ENCODE measurements at regions not wholly inside any gene's neighbourhood (a gene's known extent, or its start where the extent isn't known, plus 50 kb on each side); places are given as distances from the start of the nearest gene placed in this dataset.

DNA sequence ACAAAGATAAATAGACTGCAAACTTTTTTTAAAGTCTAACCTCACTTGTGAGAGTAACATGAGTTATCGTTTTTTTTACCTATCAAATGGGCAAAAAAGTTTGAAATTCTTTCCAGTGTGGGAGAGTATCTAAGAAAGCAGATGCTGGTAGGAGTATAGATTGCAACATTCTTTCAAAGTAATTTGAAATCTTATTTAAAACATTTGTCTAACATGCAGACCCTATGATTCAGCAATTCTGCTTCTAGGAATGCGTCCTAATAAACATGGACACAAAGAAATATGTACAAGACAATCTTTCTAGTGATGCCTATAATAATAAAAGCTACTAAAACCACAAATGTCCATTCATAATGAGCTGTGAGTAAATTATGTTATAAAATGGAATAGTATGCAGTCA is 110.4 kb upstream of the TMCC3 start:
- no peak for DNase-seq (ENCODE audit: low read depth in 4 of 4, low spot score in 2 of 4)

DNA sequence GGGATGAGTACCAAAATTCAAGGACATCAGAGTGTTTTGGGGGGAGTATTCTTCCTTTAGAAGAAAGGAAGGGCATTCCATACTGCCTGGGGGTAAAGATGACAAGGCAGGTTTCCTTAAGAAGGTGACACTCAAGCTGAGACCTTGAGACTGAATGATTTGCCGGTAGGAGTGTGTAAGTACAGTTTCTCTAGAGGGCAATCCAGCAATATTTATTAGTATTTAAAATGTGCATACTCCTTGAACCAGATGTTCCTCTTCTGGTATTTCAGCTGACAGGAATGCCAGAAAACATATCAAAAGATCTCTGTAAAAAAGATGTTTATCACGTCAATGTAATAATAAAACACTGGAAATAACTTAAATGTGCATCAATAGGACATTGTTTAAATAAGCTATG is 106.4 kb upstream of the TMCC3 start:
- DNase-seq (ENCODE audit: low read depth in 4 of 4, low spot score in 2 of 4): no peak

DNA sequence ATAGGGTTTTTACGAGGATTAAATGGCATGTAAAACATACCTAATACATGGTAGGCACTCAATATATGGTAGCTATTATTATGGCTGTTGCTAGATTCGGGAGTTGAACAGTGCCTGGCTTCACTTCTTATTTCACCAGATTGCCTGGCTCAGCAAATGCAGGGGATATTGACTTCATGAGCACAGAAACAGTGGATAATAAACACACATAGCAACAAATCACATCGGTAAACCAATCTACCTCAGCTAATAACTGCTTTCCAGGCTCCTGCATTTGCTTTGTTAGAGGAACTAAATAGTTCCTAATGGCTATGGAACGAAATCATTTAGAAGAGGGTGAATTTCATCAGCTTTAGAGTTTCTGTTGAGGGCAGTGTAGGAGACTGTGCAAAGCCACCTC is 105.2 kb upstream of the TMCC3 start:
- DNase-seq (ENCODE audit: low read depth in 4 of 4, low spot score in 2 of 4): no peak

DNA sequence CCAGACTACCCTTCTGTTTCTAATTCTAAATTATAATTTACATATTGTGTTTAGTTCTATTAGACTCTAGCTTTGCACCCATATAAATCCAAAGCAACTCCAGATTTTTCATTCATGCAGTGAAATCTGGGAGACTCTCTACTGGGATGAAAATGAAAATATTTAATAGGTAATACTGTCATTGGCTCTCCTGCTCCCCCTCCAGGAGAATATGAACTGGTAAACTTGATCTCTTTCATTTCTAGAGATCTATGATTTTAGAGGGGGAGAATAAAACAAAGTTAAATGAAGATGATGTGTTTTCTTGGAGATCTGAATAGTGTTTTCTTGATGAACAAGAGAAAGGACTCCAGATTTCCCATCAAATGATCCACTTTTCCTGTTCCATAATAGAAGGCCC is 104.3 kb upstream of the TMCC3 start:
- no peak for DNase-seq (ENCODE audit: low read depth in 4 of 4, low spot score in 2 of 4)

DNA sequence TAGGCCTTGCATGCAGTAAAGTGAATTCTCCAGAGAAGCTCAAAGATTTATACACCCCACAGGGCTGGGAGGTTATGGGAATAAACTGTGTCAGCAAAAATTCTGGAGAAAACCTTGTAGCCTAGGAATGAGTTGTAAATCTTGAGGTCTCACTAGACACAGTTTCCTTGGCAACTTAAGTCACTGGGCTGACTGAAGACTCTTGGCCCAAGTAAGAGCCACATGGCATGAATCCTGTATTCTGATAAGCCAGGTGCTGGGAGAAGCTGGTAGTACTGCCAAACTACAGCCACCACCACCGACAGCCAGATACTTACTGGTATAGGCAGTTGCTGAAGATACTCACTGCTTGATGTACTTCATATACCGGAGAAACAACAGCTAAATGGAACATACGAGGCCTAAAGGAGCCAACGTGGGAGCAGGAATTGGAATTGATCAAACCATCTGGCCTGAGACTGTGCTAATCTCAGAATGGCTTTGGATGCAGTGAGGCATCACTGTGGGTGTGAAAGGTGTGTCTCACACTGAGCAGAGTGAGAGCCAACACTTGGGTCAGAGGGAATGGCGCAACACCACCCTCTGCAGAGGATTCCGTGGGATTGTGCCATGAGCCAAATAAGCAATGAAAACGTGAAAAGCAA is 102.8 kb upstream of the TMCC3 start:
- no peak for DNase-seq (ENCODE audit: low read depth in 4 of 4, low spot score in 2 of 4)

DNA sequence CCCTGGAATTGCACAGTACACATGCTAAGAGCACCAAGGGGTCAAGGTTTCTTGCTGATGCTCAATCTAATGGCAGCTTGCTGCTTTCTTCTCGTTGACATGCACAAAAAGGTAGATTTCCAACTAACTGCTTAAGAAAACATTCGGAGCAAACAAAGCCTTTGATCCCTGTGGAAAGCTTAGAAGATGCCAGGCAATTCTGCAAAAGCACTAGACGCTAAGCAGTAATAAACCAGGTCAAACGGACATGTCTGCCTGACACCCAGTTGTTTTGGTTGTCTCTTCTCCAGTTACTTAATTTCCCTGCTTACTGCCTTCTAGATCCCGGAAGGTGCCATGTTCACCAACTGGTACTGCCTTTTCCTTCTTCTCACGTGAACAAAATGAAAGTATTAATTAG is 100.5 kb upstream of the TMCC3 start:
- DNase-seq (ENCODE audit: low read depth in 4 of 4, low spot score in 2 of 4): peak in 1 of 4 donors; percentile 26

DNA sequence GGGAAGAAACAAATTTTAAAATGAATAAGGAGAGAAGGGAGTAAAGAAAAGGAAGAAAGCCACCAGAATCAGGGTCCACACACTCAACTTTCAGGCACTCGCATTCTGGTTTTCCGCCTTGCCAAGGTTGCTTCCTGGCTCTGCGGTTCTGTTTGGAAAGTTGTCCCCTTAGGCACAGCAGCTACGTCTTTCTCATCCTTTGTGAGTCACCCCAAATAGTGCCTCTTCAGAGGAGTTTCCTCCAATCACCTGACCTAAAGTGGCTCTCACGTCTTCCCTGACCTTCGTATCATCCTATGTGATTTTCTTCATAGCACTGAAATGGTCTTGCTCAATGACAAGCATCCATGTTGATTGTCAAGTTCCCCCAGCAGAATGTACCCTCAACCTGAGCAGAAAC is 99.5 kb upstream of the TMCC3 start:
- DNase-seq (ENCODE audit: low read depth in 4 of 4, low spot score in 2 of 4): no peak

DNA sequence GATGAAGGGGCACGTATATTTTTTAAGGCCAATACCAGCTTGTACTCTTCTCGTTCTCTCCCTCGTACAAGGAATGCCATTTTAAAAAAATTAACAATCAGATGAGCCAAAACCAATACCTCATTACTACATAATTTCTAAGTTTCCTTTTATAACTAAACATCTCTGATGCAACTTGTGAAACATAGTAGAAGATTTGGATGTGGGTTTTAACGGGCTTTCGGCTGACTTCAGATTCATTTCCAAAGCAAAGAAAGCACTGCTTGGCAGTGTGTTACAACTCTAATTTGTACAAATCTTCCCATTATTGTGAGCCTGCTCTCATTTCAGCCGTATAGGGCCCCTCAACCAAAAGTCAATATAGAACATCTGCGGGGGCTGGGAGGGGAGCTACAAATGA is 99.1 kb upstream of the TMCC3 start:
- no peak for DNase-seq (ENCODE audit: low read depth in 4 of 4, low spot score in 2 of 4)

DNA sequence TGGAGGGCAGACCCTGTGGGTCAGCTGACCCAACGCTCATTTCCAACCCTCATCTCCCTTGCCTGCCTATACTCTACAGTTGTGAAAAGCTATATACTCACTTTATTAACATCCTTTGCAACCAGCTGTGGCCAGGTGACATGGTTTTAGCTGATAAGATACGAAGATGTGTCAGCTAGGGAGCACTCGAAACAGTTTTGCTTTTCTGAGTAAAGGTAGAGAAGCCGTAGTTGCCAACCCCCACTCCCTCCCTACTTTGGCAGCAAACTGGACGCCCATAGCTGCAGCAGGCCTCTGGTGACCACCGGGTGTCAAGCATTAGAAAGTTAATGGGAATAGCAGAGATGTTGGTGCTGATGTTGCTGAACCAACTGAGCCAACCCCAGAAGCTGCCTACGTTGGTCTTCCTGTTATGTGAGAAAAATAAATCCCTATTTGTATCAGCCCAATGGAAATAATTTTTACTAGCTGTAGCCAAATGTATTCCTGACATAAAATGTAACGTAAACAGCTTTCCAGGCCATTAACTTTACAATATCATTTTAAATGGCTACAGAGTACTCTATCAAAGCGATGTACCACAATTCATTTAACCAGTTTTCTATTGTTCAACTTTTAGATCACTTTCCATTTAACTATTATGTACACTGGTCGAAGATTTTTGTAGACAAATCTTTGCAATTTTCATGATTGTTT is 98.5 kb upstream of the TMCC3 start:
- no peak for DNase-seq (ENCODE audit: low read depth in 4 of 4, low spot score in 2 of 4)

DNA sequence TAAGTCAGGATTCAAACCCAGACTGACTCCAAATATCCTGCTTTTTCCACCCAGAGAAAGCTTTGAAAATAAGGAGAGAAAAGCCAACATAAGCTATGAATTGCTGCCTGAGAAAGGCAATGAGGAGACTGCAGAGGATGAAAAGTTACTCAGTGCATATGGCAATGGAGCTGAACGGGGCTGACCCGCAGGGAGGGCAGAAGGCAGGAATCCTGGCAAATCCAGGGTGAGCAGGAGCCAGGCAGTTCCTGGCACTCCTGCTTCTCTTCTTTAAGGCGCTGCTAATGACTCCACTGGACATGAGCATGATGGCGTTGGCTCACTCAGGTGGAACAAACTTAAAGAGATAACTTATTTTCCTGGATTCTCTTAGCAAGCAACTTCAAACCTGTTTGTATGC is 95.2 kb upstream of the TMCC3 start:
- no peak for DNase-seq (ENCODE audit: low read depth in 4 of 4, low spot score in 2 of 4)

DNA sequence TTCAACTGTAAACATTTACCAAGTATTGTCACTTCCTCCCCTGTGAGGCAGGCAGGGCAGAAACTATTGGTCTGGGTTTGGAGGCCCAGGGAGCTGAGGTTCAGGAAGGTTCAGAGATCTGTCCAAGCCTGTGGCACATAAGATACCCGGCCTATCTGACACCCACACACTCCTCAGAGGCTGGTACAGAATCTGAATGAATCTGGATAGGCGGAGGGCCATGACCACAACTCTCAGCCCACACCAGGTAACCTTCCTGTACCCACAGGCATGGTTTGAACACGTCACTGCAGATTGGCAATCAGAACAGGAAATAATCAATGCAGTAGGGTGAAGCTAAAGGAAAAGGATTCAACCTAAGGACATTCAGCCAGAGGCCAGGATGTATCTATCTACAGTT is 92.8 kb upstream of the TMCC3 start:
- DNase-seq (ENCODE audit: low read depth in 4 of 4, low spot score in 2 of 4): no peak

DNA sequence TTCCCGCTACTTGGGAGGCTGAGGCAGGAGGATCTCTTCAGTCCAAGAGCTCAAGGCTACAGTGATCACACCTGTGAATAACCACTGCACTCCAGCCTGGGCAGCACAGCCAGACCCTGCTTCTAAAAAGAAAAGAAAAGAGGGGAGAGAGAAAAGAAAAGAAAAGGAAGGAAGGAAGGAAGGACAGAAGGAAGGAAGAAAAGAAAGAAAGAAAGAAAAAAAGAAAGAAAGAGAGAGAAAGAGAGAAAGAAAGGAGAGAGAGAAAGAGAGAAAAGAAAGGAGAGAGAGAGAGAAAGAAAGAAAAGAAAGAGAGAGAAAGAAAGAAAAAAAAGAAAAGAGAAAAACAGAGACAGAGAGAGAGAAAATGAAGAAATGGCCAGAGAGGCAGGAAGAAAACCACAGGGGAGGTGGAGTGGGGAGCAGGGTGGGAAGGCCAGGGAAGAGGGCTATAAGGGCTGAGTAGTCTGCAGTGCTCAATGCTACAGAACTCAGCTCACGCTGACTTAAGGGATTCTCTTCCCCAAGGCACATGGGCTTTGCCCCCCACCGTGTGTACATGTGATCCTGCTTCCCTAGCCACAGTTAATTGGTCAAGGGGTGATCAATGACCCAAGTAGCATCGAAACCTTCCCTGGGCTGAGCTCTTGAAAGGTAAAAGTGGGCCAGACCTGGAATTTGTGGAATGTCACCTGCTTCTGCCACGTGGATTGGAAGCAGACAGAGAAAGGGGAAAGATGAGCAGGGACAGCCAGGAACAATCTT is 90.4 kb upstream of the TMCC3 start:
- DNase-seq (ENCODE audit: low read depth in 4 of 4, low spot score in 2 of 4): no peak

DNA sequence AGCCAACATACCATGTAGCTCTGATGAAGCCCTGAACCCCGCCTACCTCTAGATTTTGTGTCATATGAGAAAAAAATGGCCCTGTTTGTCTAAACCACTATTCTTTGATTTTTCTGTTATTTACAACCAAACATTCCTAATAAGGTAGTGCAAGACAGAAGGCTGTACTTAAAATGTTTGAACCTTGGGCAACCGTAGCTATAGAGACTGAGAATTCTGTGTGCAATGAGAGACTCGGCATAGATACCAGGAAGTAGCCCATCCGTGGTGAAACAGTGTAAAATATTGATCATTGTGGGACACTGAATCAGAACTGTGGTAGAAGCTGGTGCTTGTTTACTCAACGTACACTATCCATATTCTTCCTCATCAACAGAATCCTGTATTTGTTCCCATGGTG is 86.5 kb upstream of the TMCC3 start:
- no peak for DNase-seq (ENCODE audit: low read depth in 4 of 4, low spot score in 2 of 4)

DNA sequence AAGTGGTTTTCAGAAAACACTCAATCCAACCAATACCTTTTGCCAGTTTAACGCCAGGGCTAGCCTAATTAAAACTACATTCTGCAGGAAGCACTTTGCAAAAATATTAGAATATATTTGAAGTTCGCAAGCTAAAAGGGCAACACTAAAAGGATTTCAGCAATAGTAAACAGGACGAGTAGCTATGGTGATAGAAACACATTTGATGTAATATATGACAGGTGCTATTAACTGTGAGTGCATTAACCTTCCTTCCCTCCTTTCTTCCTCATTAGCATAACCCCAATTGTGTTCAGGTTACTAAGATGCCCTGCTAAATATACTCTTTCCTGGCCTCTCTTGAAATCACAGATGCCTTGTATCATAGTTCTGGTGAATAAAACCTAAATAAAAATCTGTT is 85.6 kb upstream of the TMCC3 start:
- DNase-seq (ENCODE audit: low read depth in 4 of 4, low spot score in 2 of 4): no peak

DNA sequence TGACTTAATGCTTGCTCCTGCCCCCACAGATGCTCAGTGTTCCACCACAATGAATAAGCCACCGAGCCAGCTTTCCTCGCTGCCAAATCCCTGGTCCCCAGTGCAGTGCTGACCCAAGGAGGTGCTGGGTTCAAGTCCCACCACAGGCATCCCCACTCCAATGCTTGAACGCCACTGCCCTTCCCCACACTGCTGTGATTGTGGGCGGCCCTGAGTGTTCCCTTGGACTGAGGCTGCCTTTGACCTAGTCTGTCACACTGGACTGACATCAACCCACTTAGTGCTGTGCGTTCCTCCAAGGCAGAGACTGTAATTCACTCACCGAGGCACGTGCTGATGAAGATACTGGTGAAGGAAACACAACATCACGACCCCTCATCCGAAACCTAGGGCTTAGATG is 83.4 kb upstream of the TMCC3 start:
- no peak for DNase-seq (ENCODE audit: low read depth in 4 of 4, low spot score in 2 of 4)

DNA sequence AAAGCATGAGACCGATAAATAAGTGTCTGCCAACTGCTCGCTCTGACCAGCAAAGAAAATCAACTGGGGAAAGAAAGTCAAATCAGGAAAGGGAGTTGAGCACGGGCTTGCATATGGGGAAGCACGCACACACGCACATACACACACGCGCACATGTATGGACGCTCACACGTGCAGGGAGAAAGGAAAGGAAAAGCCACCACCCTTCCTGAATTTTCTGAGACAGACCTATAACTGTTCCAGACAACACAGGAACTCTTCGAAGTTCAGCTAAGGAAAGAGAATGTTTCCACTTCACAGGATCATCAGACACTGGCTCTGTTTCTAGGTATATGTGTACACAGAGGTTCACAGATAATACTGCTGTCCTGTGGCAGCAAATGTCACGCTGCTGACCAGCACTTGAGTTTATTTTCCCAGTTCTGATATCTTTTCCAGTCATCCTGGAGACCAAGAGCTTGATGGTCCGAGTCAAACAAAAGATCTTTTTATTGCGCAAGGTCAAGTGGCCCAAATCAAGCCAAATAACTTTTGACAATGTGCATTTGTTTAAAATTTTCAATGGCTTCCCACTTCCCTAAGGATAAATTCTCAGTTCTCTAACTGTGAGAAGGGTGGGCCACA is 82.1 kb upstream of the TMCC3 start:
- no peak for DNase-seq (ENCODE audit: low read depth in 4 of 4, low spot score in 2 of 4)

DNA sequence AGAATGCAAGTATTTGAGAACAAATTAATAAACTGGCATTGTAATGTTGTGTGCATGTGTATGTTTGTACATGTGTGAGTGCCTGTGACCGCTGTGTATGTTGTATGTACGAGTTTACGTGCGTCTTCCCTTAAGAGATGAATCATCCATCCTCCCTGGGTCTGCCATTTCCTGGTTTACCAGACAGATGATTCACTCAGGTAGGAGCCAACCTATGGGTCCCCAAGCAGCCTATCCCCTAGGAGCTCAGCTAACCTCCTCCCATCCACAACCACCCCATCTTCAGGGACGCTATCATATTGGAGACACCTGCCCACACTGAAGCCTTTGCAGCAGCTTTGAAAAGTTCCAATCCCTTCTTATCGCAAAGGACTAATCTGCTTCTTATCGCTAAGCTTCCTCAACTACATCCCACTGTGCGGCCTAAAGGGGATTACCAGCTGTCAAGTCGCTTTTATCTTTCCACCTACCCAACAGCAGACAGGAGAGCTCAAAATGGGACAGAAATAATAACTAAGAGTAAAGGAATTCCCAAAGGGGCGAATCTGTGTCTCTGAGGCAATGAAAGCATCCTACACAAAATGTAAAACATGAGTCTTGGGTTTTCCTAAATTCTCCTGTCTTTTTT is 81.5 kb upstream of the TMCC3 start:
- no peak for DNase-seq (ENCODE audit: low read depth in 4 of 4, low spot score in 2 of 4)

DNA sequence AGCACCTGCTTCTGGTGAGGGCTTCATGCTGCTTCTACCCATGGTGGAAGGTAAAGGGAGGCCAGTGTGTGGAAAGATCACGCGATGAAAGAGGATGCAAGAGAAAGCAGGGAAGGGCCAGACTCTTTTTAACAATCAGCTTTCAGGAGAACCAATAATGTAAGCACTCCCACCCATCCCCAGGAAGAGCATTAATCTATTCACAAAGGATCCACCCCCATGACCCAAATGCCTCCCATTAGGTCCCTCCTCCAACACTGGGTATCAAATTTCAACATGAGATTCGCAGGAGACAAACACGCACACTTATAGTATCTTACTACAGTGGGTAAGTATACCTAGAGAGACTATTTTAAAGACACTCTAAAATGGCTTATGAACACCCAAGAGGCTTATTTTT is 80.5 kb upstream of the TMCC3 start:
- no peak for DNase-seq (ENCODE audit: low read depth in 4 of 4, low spot score in 2 of 4)

DNA sequence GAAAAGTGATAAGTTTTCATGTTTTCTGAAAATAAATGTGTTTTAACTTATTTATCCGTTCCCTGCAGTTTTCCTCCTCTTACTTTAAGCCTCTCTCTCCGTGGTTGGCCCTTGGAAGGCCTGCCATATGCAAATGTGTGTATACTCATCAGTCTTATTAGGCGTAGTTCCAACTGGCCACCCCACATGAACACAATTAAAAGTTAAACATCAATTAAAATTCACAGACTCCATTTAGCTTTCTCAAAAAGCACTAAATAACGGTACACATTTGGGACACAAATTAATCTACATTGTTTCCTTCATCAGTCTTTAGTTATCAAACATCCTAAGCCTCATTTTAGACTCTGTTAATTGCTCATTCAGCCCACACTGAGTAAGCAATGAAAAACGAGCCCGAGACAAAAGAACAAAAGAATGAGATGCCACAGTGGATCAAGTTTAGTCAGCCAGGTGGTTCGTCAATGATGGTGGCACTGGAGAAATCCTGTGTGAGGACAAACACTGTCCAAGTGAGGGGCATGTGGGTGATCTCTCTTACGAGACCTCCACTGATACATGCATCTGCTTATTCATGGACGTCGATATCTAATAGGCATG is 76.0 kb upstream of the TMCC3 start:
- no peak for DNase-seq (ENCODE audit: low read depth in 4 of 4, low spot score in 2 of 4)

DNA sequence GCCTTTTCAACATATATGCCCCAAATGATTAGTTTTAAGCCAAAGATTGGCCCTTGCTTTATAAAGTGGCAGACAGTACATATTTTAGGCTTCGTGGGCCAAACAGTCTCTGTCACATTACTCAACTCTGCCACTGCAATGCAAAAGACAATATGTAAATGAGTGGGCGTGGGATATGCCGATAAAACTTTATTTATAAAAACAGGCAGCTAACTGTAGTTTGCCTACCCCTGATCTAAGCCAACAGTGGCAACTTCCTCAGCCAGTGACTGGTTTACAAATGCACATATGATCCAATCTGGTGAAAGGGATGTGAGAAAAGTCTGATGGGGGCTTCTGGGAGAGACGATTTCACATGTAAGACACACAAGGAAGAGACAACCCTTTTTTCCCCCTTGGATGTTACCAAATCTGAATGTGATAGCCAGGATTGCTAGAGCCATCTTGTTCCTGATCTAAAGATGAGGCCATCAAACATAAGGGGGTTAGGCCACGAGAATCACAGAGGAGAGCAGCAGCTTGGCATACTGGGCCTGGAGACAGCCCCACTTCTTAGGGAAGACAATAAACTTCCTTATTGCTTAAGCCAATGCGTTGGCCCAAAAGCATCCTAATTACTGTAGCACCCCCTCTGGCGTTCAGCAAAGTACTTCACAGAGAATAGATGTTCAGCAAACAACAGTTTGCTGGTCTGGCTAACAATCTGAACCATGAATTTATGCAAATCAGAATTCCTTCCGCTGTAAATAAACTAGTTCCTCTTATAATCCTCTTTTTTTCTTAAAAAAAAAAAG is 75.2 kb upstream of the TMCC3 start:
- no peak for DNase-seq (ENCODE audit: low read depth in 4 of 4, low spot score in 2 of 4)
